Activated T-cell treated with anti-CD3 and anti-CD28 coated beads, Interleukin-2, amount 50 U/mL, for 4 hours (primary cell): ENCODE measurements at regions not wholly inside any gene's neighbourhood (a gene's known extent, or its start where the extent isn't known, plus 50 kb on each side); places are given as distances from the start of the nearest gene placed in this dataset.

Source experiments
- ATAC-seq, 2 donors: fragments of 200-7000 bp; cut with Tn5 transposase; one replicate each; pipeline ENCODE4 v1.10.0; 2021
- DNase-seq: peaks from one replicate; pipeline ENCODE4 v3.0.0-alpha.2; 2020
- H3K27me3 Mint-ChIP-seq: one replicate; pipeline ENCODE4 v1.8.0; 2021; ENCODE audit warnings: low read depth, mixed read lengths
- H3K36me3 Mint-ChIP-seq: one replicate; pipeline ENCODE4 v1.8.0; 2022; ENCODE audit warnings: mixed read lengths; ENCODE audit not compliant: insufficient read depth
- H3K4me1 Mint-ChIP-seq: one replicate; pipeline ENCODE4 v1.8.0; 2021; ENCODE audit warnings: low read depth, mixed read lengths
- H3K4me3 Mint-ChIP-seq: one replicate; pipeline ENCODE4 v1.8.0; 2021; ENCODE audit warnings: mild to moderate bottlenecking, moderate library complexity, mixed read lengths
- H3K9me3 Mint-ChIP-seq: one replicate; pipeline ENCODE4 v1.8.0; 2021; ENCODE audit warnings: mixed read lengths

DNA sequence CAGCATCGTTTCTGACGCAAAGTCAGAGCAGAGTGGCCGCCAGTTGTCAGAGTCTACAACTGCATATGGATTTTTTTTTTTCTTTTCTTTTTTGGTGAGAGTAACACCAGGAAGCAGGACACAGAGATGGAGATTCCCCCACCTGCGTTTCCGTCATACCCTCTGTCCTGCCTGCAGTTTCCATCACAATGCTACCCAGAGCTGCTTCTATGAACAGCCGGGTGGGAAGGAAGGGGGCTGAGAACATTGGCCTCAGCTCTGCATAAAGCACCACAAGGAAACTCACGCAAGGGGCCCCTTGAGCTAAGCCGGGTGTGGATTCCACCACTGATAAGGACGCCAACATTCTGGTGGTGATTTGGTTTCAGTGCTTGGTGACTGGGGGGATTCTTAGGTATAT is 183.5 kb upstream of the AFDN start:
- no peak for DNase-seq
- no peaks in the 10 kb centered on the region for H3K36me3 Mint-ChIP-seq

DNA sequence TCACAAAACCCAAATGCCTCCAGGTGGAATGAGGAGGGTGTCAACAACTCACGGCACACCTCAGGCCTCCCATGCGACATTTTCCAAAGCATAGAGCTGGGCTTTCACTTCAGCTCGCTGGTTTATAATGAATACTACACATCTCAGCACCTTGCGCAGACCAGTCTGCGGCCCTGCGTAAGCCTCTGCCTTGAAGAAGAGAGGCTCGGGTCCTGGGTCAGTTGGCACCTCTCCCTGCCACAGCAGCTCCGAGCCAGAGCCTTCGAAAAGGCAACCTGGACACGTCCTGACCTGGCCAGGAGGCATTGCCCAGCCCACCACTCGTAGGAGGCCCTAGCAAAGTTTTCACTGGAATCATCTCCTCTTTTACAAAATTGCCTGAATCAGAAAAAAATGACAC is 183.0 kb upstream of the AFDN start:
- H3K36me3 Mint-ChIP-seq: no peaks in the 10 kb centered on the region
- no peak for ATAC-seq

More for the DNA sequence above, 183.5 kb upstream of the AFDN start:
- Mint-ChIP-seq H3K9me3 (peaks cover 7% of the 10 kb centered on the region), H3K4me3 (no peak overlapping the region), H3K4me1 (no peaks in the 10 kb centered on the region), H3K27me3 (peaks cover 9% of the 10 kb centered on the region)
- no peak for ATAC-seq

DNA sequence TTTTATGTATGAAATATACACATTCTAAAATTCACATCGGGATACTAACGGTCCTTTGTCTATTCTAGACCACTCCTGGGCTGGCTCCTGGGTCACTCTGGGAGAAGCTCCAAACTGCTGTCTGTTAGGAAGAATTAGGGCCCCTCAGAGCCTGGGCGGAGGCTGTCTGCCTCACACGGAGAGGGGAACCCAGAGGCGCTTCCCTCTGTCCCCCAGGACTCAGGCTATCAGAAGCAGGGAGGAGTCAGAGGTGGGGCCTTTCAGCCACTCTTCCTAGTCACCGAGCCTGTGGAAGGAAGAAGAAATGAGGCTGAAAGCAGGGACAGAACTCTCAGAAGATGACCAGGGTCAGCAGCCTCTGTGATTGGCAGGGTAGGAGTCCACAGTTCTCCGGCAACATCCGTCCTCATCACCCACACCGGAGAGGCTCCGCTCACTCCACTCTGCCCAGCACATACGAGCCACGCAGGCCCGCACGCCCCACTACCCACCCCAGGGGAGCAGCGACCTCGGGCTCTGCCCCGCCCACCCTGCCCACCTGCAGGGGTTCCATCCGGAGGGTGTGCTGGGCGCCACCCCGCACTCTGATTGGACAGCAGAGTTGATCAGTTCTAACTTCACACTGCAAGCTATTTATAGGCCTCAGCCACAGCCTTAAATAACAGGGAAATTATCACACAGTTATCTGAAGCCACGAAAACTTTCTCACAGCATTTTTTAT is 182.1 kb upstream of the AFDN start:
- Mint-ChIP-seq H3K4me1 (no peaks in the 10 kb centered on the region), H3K9me3 (peaks cover 7% of the 10 kb centered on the region), H3K27me3 (peaks cover 9% of the 10 kb centered on the region), H3K4me3 (no peak overlapping the region), H3K36me3 (no peaks in the 10 kb centered on the region)
- ATAC-seq (no peak), DNase-seq (no peak)

More for the DNA sequence above, 183.0 kb upstream of the AFDN start:
- H3K27me3 Mint-ChIP-seq: peaks cover 9% of the 10 kb centered on the region
- H3K9me3 Mint-ChIP-seq: peaks cover 7% of the 10 kb centered on the region
- no peaks in the 10 kb centered on the region for H3K4me1 Mint-ChIP-seq
- no peak for DNase-seq
- H3K4me3 Mint-ChIP-seq: no peak overlapping the region

DNA sequence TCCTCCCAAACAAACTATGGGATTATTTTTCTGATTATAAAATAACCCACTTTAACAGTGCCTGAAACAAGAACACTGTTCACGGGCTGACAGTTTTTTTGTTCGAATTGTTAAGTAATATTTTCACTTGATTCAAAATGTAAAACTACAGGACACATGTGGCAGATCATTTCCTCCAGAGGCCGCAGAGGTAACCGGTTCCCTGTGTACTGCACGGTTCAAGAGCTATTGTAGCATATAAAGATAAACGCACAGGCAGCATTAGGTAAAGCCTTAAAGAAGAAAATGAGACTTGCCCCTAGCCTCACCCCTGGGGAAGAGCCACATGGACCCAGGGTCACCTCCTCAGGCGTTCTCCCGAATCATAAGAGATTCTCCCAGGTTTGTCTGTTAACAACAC is 181.3 kb upstream of the AFDN start:
- no peak overlapping the region for H3K4me3 Mint-ChIP-seq
- DNase-seq (no peak), ATAC-seq (no peak)
- peaks cover 9% of the 10 kb centered on the region for H3K27me3 Mint-ChIP-seq
- no peaks in the 10 kb centered on the region for H3K4me1 Mint-ChIP-seq
- H3K9me3 Mint-ChIP-seq: peaks cover 7% of the 10 kb centered on the region
- H3K36me3 Mint-ChIP-seq: no peaks in the 10 kb centered on the region

DNA sequence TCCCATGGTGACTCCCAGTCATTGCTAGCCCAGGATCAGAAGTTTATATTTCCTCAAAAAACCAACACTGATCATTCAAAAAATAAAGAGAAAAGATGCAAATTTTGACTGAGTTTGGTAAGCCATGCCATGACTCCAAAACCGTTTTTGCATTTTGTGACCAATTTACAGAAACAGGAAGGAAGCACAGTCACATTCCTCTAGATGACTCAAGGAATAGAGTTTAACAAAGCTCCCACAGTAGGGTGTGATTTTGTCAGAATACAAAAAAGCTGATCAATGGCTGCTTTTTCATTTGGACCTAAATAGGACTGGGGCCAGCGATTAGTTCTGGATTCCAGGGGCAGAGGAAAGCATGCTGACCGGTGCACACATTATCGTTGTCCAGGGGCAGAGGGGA is 179.4 kb upstream of the AFDN start:
- Mint-ChIP-seq H3K9me3 (no peaks in the 10 kb centered on the region), H3K4me1 (no peaks in the 10 kb centered on the region), H3K36me3 (no peaks in the 10 kb centered on the region), H3K4me3 (no peak overlapping the region), H3K27me3 (peaks cover 9% of the 10 kb centered on the region)
- ATAC-seq (no peak), DNase-seq (no peak)

DNA sequence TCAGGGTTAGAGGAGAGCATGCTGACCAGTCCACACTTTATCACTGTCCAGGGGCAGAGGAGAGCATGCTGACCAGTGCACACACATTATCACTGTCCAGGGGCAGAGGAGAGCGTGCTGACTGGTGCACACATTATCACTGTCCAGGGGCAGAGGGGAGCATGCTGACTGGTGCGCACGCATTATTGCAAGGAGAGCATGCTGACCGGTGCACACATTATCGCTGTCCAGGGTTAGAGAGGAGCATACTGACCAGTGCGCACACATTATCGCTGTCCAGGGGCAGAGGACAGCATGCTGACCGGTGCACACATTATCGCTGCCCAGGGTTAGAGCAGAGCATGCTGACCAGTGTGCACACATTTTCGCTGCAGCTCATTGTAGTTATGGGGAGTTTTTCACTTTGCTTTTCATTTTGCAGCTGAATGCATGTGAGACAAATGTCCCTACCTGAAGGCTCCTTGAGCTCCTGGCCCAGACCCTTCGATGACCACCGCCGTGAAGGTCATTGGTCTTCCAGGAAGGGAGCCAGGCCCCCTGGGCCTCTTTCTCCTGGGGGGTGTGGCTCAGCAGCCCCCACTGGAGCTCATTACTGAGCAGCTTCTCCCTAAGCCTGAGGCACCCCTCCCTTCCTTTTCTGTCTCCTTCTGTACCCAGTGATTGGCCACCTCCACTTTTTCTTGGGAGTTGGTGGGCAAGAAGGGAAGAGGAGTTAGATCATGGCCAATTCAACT is 178.8 kb upstream of the AFDN start:
- peaks cover 9% of the 10 kb centered on the region for H3K27me3 Mint-ChIP-seq
- no peaks in the 10 kb centered on the region for H3K4me1 Mint-ChIP-seq
- ATAC-seq (no peak), DNase-seq (no peak)
- H3K9me3 Mint-ChIP-seq: no peaks in the 10 kb centered on the region
- no peak overlapping the region for H3K4me3 Mint-ChIP-seq
- H3K36me3 Mint-ChIP-seq: no peaks in the 10 kb centered on the region

DNA sequence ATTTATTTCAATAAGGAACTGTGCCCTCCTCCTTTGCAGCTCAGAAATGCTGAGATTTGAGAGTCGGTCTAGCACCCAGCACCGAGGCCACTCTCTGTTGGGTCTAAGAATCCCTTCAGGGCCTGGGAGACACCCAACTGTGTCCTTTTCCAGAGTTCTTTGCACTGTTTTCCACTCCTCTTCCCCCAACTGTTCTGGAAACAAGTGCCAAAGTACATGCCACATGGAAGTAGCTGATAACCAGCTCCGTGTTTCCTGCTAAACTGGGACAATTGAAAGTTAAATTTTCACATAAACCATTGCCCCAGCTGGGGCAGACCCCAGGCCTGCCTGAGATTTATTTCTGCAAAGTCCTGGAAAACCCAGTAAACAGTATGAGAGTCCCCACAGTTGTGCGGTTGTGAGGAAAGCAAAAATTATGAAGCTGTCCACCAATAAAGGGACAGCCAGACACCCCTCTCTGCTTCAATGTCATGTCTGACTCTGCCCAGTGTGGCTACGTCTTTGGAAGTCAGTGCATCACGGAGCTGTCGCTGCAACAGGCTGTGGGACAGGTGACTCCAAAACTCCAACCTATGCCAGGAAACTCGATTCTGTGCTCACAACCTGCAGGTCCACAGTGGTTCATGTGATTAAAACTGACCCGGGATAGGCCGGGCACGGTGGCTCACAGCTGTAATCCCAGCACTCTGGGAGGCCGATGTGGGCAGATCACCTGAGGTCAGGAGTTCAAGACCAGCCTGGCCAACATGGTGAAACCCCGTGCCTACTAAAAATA is 178.0 kb upstream of the AFDN start:
- H3K36me3 Mint-ChIP-seq: no peaks in the 10 kb centered on the region
- ATAC-seq: no peak
- H3K4me3 Mint-ChIP-seq: no peak overlapping the region
- DNase-seq: no peak
- peaks cover 9% of the 10 kb centered on the region for H3K27me3 Mint-ChIP-seq
- no peaks in the 10 kb centered on the region for H3K4me1 Mint-ChIP-seq
- H3K9me3 Mint-ChIP-seq: no peaks in the 10 kb centered on the region

DNA sequence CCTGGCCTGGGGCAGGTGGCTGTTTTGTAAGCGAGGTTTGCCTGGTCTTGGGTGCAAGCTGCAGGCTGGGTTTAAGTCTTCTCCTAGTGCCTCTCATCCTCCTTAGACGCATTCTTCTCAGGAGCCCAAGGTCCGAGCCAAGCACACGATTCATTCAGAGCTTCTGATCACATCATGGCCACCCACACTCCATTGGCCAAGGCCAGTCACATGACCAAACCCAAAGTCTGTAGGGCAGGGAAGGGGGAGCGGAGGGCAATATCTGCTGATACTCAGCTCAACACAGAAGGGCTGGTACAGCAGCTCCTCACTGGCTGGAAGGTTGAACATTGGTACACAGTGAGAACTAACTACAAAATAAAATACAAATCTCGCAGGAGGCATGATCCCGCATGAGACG is 177.2 kb upstream of the AFDN start:
- Mint-ChIP-seq H3K36me3 (no peaks in the 10 kb centered on the region), H3K4me3 (no peak overlapping the region), H3K9me3 (no peaks in the 10 kb centered on the region), H3K27me3 (peaks cover 9% of the 10 kb centered on the region), H3K4me1 (no peaks in the 10 kb centered on the region)
- no peak for ATAC-seq
- DNase-seq: no peak

DNA sequence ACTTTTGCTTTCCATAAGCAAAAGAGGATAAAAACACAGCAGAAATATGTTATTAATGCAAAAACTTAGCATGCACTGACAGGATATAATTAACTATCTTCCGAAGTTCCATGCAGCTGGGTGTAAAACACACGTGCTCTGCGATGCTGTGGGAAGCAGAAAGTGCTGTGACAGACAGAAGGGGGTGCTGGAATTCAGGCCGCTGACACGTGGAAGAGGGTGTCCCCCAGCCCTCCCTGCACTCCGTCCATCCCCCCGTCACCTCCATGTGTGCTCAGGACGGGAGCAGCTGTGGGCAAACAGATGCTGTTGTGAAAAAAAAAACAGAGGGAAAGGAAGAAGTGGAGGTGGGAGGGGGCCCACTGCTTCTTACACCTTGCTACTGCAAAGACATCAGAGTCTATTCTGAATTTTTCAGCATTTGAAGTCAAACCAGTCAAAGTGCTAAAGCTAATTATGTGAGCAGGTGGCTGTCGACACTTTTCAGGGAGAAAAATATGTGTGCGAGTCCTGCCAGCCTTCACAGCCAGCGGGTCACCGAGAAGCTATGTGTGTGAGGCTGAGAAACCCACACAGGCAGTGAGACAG is 175.9 kb upstream of the AFDN start:
- DNase-seq: no peak
- no peaks in the 10 kb centered on the region for H3K4me1 Mint-ChIP-seq
- no peak overlapping the region for H3K4me3 Mint-ChIP-seq
- peaks cover 5% of the 10 kb centered on the region for H3K27me3 Mint-ChIP-seq
- H3K9me3 Mint-ChIP-seq: no peaks in the 10 kb centered on the region
- H3K36me3 Mint-ChIP-seq: no peaks in the 10 kb centered on the region
- no peak for ATAC-seq

DNA sequence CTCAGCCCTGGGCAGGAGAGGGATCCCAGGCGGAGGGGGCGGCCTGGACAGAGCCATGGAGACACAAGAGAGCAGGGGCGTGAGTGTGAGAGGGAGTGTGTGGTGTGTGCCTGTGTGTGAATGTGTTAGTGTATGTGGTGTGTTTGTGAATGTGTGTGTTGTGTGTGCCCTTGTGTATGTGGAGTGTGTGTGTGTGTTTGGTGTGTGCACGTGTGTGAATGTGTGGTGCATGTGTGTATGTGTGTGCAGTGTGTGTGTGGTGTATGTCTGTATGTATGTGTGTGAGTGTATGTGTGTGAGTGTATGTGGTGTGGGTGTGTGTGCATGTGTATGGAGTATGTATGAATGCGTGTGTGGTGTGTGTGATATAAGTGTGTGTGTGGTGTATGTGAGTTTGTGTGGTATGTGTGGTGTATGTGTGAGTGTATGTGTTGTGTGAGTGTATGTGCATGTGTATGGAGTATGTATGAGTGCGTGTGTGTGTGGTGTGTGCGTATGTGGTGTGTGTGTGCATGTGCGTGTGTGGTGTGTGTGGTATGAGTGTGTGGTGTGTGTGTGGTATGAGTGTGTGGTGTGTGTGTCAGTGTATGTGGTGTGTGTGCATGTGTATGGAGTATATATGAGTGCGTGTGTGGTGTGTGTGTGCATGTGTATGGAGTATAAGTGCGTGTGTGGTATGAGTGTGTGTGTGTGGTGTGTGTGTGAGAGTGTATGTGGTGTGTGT is 175.2 kb upstream of the AFDN start:
- Mint-ChIP-seq H3K4me1 (no peaks in the 10 kb centered on the region), H3K4me3 (no peak overlapping the region), H3K27me3 (peaks cover 3% of the 10 kb centered on the region), H3K36me3 (no peaks in the 10 kb centered on the region), H3K9me3 (no peaks in the 10 kb centered on the region)
- ATAC-seq (no peak), DNase-seq (no peak)

DNA sequence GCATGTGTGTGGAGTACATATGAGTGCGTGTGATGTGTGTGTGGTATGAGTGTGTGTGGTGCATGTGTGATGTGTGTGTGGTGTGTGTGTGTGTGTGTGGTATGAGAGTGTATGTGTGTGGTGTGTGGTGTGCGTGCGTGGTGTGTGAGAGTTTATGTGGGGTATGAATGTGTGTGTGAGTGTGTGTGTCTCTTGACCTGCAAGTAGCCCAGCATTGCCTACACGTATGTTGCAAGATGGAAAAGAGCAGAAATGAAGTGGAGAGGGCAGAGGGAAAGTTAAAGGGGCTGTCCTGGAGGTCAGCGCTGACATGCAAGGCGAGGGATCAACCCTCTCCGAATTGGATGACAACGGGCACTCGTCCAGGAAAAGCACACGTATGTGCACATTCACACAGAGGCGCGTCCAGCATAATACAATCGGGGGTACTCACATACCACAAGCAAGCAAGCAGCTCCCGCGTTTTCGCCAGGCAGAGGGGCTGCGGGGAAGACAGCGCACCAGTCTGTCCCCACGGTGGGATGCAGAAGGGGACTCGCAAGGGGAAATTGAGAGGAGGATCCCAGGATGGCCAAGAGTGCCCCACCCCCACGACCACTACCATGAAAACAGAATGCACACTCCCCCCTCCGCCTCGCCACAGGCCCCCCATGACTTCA is 174.5 kb upstream of the AFDN start:
- Mint-ChIP-seq H3K4me1 (no peaks in the 10 kb centered on the region), H3K9me3 (no peaks in the 10 kb centered on the region), H3K4me3 (no peak overlapping the region), H3K36me3 (no peaks in the 10 kb centered on the region), H3K27me3 (no peaks in the 10 kb centered on the region)
- ATAC-seq: no peak
- no peak for DNase-seq

DNA sequence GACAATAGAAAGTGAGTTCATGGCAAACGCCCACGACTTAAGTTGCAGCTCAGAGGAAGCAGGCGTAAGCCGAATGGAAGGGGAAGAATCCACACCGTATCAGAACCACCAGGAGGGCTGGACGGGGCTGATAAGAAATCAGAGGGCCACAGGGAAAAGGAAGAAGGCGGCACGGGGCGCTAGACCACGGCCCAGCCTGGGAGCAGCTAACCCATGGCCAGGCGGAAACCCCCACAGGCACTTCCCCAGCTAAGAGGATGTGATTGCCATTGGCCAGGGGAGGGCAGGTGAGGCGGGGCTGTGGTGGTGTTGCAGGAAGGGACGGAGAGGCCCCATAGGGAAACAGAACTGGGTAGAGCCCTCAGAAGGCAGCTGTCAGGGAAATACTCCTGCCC is 174.0 kb upstream of the AFDN start:
- ATAC-seq (no peak), DNase-seq (no peak)
- Mint-ChIP-seq H3K9me3 (no peaks in the 10 kb centered on the region), H3K36me3 (no peaks in the 10 kb centered on the region), H3K4me1 (no peaks in the 10 kb centered on the region), H3K27me3 (no peaks in the 10 kb centered on the region), H3K4me3 (no peak overlapping the region)

DNA sequence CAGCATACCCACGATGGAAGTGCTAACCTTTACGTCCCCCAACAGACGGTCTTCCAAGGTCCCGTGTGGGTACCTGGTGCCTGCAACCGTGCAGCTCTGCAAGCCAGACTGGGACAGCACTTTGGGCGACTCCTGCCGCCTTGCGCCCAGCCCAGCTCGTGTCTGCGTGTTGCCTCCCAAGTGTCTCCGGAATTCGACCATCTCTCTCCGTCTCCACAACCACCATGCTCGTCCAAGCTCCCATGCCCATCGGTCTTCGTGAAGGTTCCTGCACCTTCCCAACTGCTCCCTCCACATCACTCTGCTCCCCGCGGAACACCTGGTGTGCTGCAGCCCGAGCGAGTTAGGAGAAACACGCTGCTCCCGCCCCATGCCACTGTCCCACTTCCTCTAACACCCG is 173.2 kb upstream of the AFDN start:
- Mint-ChIP-seq H3K9me3 (no peaks in the 10 kb centered on the region), H3K36me3 (no peaks in the 10 kb centered on the region), H3K27me3 (no peaks in the 10 kb centered on the region), H3K4me1 (no peaks in the 10 kb centered on the region), H3K4me3 (no peak overlapping the region)
- ATAC-seq (no peak), DNase-seq (no peak)
